Stimulated activated CD8-positive, alpha-beta memory T cell treated with anti-CD3 and anti-CD28 coated beads, Interleukin-12 subunit alpha, Interleukin-12 subunit beta, amount 100 ng/mL, for 24 hours (primary cell): ENCODE measurements at regions not wholly inside any gene's neighbourhood (a gene's known extent, or its start where the extent isn't known, plus 50 kb on each side); places are given as distances from the start of the nearest gene placed in this dataset.
"Not testable (repeated sequence)": the region's sequence is repeated elsewhere in the genome, so short reads cannot be mapped to it uniquely, and the experiment has no call there.

Experiments
- DNase-seq: peaks from one replicate; pipeline ENCODE4 v3.0.0-alpha.2; 2020; ENCODE audit errors: extremely low read depth

- DNase-seq = no peak
Measured at GRCh38 chr20:48128436-48128835, 343.2 kb upstream of the SULF2 start.

- not testable (repeated sequence) for DNase-seq
Measured at GRCh38 chr20:48127964-48128363, 342.7 kb upstream of the SULF2 start.

- not testable (repeated sequence) for DNase-seq
Measured at GRCh38 chr20:48127133-48127532, 341.9 kb upstream of the SULF2 start.

- DNase-seq = no peak
Measured at GRCh38 chr20:48126227-48126740, 341.0 kb upstream of the SULF2 start.

GRCh38 chr20:48124960-48125359, 339.7 kb upstream of the SULF2 start:
- no peak for DNase-seq

GRCh38 chr20:48124181-48124782, 339.0 kb upstream of the SULF2 start:
- no peak for DNase-seq

- DNase-seq = no peak
Measured at GRCh38 chr20:48120120-48120519, 334.8 kb upstream of the SULF2 start.

GRCh38 chr20:48119389-48119788, 334.1 kb upstream of the SULF2 start:
- not testable (repeated sequence) for DNase-seq

- DNase-seq = no peak
Measured at GRCh38 chr20:48115502-48115901, 330.2 kb upstream of the SULF2 start.

- DNase-seq = no peak
Measured at GRCh38 chr20:48107560-48107959, 322.3 kb upstream of the SULF2 start.

GRCh38 chr20:48106428-48106827, 321.1 kb upstream of the SULF2 start:
- DNase-seq = no peak

GRCh38 chr20:48105526-48105925, 320.2 kb upstream of the SULF2 start:
- no peak for DNase-seq

- no peak for DNase-seq
Measured at GRCh38 chr20:48102931-48103660, 317.8 kb upstream of the SULF2 start.

- no peak for DNase-seq
Measured at GRCh38 chr20:48102076-48102787, 317.0 kb upstream of the SULF2 start.

- DNase-seq = no peak
Measured at GRCh38 chr20:48100483-48100882, 315.2 kb upstream of the SULF2 start.

- DNase-seq = no peak
Measured at GRCh38 chr20:48098866-48099265, 313.6 kb upstream of the SULF2 start.

GRCh38 chr20:48098099-48098498, 312.8 kb upstream of the SULF2 start:
- DNase-seq = no peak

- no peak for DNase-seq
Measured at GRCh38 chr20:48096957-48097890, 311.9 kb upstream of the SULF2 start.

- DNase-seq = no peak
Measured at GRCh38 chr20:48096212-48096875, 311.1 kb upstream of the SULF2 start.

- no peak for DNase-seq
Measured at GRCh38 chr20:48094944-48095343, 309.7 kb upstream of the SULF2 start.

- no peak for DNase-seq
Measured at GRCh38 chr20:48094196-48094749, 309.0 kb upstream of the SULF2 start.
